Body of pancreas (tissue), 4 donors: ENCODE measurements at regions not wholly inside any gene's neighbourhood (a gene's known extent, or its start where the extent isn't known, plus 50 kb on each side); places are given as distances from the start of the nearest gene placed in this dataset.
"Not testable (repeated sequence)": the region's sequence is repeated elsewhere in the genome, so short reads cannot be mapped to it uniquely, and the experiment has no call there.

Experiments used
- CTCF ChIP-seq, 7 experiments: fragments of 450-650 bp in 4 of 7; fragments of 200-600 bp in 3 of 7; sonication (generic) in 3 of 7; IDR thresholded peaks; one replicate each; pipeline ENCODE4 v1.5.1; 2016 to 2019; ENCODE audit warnings: antibody characterized with exemption in 7 of 7
- POLR2A ChIP-seq, 3 donors: fragments of 450-650 bp; IDR thresholded peaks; one replicate each; pipeline ENCODE4 v1.6.1; 2016; ENCODE audit warnings: antibody characterized with exemption in 3 of 3, mild to moderate bottlenecking in 2 of 3

- TF ChIP-seq POLR2A, CTCF (IDR thresholded peaks at IDR 0.05): not testable (repeated sequence)
These were observed 53.9 kb upstream of the ERO1B start for GRCh38 chr1:236335633-236336032.
